ENCODE measurements at regions not wholly inside any gene's neighbourhood (a gene's known extent, or its start where the extent isn't known, plus 50 kb on each side); places are given as distances from the start of the nearest gene placed in this dataset.

GRCh38 chr7:130940907-130941306, 206.9 kb upstream of the KLF14 start:
- TF ChIP-seq CTCF (IDR thresholded peaks at IDR 0.05) (no peak), POLR2A (IDR thresholded peaks at IDR 0.05; ENCODE audit: low read depth) (no peak), POLR2AphosphoS5 (IDR thresholded peaks at IDR 0.05) (no peak), EP300 (IDR thresholded peaks at IDR 0.05) (no peak)

Measured in esophagus muscularis mucosa (tissue), 4 donors.